Lung microvascular endothelial cell (primary cell): ENCODE measurements at regions not wholly inside any gene's neighbourhood (a gene's known extent, or its start where the extent isn't known, plus 50 kb on each side); places are given as distances from the start of the nearest gene placed in this dataset.

Experiments used
- DNase-seq, 2 donors: peaks; one replicate each; pipeline versions ENCODE4 v3.0.0 to v3.0.0-alpha.2; 2010; ENCODE audit warnings: low read depth in 2 of 2

DNA sequence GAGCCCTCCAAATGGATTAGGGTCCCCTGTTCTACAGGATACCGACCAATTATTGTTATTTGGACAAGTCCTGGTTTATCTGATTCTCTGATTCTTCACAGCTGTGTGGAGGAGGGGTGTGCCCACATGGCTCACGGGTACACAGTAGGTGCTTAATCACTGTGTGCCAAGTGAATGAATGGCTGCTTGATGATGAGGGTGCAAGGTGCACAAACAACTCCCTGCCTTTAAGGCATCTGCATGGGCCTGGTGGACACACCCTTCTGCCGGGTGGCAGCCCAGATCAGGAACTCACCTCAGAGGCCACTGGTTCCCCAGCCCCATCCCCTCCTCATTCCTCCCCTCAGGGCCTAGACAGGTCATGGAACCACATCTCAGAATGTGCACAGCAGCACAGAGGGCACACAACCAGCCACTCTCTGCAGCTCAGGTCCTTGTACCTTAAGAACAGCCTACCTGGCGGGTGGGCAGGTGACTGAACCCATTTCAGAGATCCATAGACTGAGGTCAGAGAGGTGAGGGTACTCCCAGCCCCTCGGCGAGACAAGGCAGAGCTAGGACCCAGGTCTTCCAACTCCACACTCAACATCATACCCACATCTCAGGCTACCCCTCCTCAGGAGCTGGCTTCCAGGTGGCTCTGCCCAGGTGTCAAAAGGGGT lies 50.3 kb downstream of the SHANK2 start:
- DNase-seq, result no peak

DNA sequence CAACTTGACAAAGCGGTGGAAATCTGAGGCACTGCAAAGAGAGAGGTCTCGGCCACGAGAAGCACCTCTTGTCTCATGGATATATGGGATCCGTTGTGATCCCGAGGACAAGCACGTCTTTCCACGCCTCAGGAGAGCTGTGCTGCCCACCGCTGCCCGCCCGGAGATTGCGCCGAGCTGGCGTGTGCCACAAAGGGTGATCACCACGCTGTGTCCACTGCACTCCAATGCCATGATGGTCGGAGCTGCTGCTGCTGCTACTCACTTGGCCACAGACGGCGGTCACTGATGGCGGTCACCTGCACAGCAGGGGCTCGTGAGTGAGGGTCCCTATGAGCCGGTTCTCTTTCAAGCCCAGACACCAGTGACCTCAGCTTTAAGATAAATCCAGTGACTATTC lies 51.1 kb downstream of the SHANK2 start:
- no peak for DNase-seq

DNA sequence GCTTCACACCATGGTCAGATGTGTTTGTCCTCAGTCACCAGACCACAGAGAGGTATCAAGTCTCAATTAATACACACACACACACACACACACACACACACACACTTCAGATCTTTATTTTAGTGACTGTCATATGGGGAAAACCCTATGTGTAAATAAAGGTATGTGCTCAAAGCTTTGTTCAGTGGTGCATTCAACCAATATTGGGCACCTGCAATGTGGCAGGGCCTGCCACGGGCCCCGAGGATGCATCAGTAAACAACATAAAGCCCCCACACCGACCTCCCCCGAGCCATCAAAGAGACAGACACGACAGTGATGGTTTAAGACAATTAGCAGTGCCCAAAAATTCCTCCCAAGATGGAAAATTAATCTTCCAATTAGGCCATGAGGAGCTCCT lies 51.6 kb downstream of the SHANK2 start:
- DNase-seq, result no peak

DNA sequence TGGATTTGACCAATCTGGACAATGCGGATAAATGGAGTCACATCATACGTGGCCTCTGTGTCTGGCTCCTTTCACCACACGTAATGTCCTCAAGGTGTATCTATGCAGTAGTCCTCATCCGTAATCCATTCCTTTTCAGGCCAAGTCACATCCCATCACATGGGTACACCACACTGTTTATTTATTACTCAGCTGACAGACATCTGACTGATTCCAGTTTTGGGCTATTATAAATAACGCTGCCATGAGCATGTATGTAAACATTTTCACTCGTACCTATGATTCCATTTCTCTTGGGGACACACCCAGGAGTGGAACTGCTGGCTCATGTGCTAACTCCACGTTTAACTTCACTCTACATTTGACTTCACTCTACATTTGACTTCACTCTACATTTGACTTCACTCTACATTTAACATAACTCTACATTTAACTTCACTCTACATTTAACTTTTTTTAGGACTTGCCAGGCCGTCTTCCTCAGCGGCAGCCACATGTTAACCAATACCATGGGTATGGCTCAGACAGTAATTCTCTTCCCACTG lies 52.1 kb downstream of the SHANK2 start:
- no peak for DNase-seq

DNA sequence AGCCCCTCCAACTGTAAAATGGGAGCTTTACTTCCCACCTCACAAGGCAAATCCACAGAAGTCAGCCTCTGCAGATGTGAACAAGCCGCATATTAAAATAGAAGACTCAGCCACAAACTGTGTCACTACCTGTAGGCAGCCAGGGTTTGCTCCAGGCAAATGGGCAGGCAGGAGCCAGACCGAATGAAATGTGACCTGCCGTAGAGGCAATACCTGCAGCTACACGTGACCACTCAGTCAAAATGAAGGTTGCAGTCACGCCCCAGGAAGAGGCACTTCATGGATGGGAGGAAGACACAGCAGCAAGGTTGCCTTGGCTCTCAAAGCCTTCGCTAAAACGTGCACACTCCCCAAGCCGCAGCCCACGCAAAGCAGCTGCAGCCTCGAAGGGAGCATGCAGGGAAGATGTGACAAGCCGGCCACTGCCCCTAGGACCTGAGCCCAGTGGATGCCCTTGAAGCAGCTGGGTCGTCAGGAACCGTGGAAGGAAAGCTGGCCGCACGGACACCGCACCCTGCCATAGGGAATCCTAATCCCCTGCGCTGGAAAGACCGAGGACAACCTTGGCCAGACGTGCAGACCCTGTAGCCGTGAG lies 53.1 kb downstream of the SHANK2 start:
- no peak for DNase-seq

DNA sequence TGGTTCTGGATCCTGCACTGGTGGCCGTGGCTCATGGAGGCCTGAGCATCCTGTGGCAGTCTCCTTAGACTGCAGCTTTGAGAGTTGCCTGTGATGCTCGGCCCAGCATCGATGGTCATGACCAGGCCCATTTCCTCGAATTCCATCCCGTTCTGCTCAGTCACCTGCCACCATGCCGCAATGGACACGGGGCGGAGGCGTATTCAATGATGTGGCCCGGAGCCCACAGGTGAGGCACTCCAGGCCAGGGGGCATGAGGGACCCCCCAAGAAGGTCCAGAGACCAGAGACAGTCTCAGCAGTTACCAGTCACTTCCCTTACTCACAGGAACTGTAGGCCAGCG lies 53.6 kb downstream of the SHANK2 start:
- no peak for DNase-seq

DNA sequence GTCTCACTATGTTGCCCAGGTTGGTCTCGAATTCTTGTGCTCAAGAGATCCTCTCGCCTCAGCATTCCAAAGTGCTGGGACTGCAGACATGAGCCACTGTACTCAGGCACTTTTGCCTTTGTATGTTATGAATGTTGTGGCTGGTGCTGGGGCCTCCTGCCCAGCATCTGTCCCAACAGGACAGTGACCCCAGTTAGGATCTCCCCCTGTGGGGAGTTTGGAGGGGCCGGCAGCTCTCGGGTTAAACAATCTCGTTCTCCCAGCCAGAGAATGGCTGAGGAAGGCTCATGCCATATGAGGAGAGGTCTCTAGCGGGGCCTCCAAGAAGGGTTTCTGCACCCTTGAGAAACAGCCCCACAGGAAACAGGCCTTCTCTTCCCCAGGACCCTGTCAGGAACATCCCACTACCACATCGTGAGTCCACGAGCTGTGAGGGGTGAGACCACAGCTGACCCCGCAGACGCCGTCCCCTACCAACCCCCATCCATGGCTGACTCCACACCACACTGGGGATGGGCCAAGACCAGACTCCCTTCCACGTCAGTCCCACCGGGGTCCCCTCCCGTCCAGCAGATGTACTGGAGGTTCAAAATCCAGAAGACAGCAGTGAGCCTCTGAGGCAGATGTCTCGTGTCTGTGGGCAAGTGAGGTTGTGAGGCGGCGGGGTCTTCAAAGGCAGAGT lies 54.1 kb downstream of the SHANK2 start:
- DNase-seq, result no peak

DNA sequence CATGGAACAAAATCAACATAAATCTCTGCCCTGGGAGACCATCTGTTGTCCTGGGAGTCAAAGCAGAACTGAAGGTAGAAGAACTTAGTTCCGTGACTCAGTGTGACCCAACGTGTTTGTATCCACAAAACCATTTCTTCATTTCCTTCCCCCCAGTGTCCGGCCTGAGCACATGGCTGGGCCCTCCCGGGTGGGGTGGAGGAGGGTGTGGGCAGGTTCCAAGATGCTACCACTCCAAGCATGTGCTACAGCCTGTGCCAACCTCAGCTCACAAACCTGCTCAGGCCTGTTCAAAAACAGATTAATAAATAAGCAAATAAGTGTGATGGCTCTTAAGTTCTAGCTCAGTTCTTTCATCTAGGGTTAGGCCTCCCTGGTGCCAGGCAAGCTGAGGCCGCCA lies 55.3 kb downstream of the SHANK2 start:
- DNase-seq, result no peak

DNA sequence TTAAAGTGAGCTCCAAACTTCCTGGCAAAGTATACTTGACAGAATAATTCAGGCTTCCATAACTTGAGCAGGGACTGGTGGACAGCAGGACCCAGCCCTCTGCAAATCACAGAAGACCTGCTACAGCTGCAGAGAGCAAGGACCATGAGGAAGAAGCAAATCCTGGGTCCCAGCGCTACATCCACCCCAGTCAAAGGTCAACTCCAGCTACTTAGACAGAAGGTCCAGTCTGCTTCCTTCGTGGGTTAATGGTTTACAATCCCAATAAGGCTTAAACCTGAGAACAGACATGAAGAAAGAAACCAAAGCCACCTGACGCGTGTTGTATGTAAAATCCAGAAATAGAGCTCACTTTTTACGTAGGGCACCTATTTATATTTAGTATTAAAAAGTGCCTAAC lies 57.7 kb downstream of the SHANK2 start:
- DNase-seq, result no peak

DNA sequence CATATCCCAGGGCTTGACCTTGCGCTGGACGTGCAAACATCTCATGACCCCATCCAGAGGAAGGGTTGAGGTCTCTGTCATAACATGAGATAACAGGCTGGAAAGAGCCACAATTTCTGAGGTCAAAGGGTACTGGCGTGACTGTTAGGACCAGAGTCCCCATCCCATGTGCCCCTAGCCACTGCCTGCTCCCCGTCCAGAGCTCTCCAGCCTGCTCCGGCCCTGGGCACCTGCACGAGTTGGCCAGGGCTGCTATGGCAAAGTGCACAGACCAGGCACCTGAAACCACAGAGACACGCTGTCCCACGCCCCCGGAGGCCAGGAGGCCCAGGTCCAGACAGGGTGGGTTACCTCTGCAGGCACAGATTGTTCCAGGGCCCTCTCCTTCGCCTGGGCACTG lies 58.9 kb downstream of the SHANK2 start:
- DNase-seq, result no peak

DNA sequence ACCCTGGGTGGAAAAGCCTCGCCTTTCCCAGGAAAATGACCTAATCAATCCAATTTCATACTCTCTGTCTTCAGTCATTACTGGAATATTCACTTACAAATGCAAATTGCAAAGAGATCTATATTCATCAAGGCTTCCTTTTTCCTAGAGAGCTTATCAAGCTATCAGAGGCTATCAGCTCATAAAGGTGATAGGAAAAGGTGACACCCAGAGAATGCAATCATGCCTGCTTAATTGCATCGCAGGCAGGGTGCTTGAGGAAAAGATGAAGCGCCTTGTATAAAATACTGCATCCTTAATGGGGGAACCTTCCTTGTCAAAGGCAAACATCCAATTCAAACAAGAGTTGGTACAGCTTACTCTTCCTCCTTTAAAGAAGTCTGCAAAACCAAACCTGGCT lies 59.7 kb downstream of the SHANK2 start:
- no peak for DNase-seq

DNA sequence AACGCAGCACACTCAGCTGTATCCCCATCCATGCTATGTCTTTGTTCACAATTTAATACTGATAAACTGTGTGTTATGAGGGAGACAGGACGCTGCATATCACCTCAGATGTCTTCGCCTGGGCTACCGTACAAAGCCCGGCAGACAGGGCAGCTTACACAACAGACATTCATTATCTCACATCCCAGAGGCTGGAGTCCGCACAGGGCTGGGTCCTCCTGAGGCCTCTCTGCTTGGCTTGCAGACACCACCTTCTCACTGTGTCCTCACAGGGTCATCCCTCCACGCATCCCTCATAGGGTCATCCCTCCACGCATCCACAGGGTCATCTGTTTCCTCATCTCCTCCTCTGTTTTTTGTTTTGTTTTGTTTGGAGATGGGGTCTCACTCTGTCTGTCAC lies 61.2 kb downstream of the SHANK2 start:
- no peak for DNase-seq

DNA sequence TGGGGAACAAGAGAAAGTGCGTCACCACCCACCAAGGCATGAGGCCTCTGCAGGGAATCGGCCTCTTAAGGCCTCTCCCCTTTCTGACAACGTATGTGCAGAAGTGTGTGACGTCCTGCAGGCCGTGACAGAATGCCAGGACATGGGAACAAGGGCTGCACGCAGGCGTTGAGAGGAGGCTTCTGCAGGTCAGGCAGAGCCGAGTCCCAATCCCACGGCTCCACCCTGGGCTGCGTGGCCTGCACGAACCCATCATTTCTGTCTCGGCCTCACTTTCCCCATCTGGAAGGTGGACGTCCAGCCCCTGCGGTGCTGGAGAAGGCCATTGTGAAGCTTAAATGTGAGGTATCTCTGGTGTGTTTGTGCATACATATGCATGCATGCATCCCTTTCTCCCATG lies 61.8 kb downstream of the SHANK2 start:
- DNase-seq, result no peak

DNA sequence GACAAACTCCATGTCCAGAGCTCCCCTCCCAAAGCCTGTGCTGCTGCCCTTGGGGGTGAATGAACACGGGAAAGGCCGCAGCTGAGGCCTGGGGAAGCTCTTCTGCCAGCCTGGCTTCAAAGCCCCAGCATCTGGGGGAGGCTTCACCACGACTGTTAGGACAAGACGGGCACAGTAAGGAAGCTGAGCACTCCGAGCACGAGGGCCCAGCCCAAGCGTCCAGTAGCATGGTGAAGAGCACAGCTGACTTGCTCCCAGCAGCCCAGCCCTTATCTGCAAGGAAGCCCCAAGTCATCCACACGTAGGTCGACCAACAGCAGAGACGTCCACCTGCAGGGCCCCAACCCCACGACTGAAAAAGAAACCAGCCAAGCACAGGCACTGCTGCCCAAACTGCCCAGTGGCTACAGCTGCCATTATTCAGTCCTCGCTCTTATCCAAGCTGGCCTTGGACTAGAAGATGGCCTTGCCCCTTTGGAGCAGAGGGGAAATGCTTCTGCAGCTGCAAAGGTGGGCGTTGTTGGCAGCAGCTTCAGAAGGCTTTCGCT lies 62.5 kb downstream of the SHANK2 start:
- DNase-seq, result no peak

DNA sequence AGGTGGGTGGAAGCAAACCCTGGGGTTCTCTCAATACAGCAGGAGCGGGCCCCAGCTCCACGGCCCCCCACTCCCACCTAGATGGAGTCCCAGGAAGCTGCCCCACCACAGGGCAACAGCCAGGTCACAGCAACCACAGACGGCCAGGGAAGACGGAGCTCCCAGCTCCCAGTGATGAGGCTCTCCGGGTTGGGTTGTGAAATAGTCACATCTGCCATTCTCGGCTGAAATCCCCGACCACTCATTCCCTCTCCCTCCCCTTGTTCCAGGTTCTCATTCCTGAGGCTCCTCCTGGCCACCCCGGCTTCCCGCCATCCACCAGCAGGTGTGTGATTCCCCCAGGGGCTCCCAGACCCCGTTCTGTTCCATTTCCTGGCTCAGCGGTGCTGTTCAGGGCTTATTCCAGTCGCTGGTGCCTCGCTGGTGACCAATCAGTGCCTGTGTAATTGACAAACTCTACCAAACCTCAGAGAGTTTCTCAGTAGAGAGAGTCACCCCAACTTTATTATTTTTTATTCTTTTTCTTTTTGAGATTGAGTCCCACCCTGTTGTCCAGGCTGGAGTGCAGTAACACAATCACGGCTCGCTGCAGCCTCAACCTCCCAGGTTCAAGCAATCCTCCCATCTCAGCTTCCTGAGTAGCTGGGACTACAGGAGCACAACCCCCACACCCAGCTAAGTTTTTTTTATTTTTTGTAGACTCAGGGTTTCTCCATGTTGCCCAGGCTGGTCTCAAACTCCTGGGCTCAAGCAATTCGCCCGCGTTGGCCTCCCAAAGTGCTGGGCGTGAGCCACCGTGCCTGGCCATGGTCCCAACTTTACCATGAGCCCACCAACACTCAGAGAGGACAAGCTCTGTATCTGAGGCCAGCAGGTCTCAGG lies 63.2 kb downstream of the SHANK2 start:
- DNase-seq, result no peak

DNA sequence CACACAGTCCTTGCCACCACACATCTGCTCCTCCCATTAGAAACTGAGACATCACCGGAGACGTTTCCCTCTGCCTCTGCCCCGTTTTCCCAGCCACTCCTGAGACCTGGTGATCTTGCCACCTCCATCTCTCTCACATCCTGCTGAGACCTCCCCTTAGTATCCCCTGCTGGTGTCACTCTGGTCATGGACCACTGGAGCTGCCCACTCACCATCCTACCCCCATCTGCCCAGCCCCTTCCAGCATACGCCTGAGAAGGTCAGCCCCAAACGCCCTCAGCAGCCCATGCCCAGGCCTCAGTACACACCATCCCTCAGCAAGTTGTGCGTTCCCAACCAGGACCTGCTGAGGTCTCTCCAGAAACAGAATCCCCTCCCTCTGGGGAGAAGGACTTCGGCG lies 64.3 kb downstream of the SHANK2 start:
- no peak for DNase-seq

DNA sequence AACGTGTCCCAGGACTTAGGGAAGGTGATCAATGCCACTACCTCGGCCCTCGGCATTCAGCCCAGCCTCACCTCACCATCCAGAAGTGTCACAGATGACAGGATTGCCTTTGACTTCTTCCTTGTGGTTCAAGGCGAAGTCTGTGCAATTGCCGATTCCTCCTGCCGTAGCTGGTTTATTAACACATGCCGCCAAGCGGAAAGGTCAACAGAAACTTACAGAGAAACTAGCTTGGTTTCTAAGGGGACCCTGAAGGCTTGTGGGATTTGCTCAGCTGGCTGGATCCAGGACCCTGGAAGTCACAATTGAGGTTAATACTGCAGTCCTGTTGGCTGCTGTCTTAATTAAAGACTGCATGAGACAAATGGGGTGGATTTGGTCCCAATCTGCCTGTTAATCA lies 65.6 kb downstream of the SHANK2 start:
- no peak for DNase-seq

DNA sequence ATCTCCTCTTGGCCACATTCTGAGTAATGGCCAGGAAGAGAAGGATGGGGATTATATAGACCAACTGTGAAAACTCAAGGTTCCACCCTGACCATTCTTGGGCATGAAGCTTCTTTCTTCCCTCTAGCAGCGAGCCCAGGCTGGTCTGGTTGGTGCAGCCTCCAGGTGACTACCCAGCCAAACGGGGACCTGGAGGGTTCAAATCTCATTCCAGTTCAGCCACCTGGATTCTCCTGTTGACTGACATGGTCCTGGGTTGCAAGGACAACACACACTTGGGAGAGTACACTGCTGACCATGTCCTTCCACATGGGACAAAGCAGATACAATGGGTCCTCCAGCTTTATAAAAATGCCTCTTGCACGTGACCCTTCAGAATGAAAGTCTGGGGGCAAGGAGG lies 67.0 kb downstream of the SHANK2 start:
- no peak for DNase-seq

DNA sequence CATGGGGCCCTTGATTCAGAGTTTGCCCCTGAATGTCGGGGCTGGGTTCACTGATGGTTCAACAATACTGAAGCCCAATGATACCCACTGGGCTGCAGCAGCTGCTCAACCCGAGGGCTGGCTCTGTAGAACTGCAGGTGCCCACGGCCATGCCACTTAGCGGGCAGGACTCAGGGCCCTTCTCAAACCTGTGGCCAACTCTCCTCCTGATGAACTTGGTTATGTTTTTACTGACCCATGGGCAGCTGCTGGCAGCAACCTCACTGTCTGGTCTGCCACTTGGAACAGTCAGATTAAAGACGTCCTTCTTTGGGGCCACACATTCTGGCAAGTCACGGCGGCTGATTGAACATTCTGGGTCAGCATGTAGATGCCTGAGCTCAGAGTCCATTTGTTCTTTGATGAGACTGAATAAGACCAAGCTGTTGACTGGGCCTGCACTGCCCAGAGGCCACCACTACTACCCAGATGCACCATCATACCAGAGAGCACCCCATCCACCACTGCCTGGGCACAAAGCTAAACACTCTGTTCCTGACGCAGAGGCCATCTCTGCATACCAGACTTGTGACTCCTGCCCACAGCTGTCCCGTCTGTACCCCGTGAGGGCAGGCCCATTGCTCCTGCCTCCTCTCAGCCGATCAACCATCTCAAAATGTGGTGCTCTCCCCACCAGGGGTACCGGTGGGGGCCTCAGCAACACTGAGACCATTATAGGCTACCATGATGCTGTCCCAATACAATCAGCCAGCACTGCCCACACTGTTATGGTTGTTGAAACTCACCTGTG lies 67.8 kb downstream of the SHANK2 start:
- no peak for DNase-seq

DNA sequence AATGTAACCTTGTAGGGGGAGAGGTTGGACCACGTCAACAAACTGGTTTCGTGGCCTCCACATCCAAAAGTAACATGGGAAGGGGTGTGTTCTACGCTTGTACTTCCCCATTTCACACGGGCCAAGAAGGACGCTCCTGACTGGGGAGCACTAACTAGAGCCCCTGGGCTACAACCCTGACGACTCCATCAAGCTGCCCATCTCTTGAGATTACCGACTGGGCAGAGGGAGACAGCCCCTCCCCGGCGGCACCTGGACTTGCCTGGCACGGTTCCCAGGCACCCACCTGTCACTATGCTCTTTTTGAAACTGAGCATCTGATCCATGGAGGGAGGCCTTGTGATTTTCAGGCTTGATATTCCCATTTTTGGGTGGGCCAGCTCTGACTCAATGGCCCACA lies 68.5 kb downstream of the SHANK2 start:
- DNase-seq, result no peak
